ENCODE measurements at regions not wholly inside any gene's neighbourhood (a gene's known extent, or its start where the extent isn't known, plus 50 kb on each side); places are given as distances from the start of the nearest gene placed in this dataset.

- no peak for DNase-seq
Observed at GRCh38 chr20:59376109-59376841, 75.9 kb downstream of the EDN3 start.

- no peak for DNase-seq
Observed at GRCh38 chr20:59376998-59377397, 76.6 kb downstream of the EDN3 start.

- no peak for DNase-seq
Observed at GRCh38 chr20:59377842-59378241, 77.4 kb downstream of the EDN3 start.

GRCh38 chr20:59378396-59378795 lies 78.0 kb downstream of the EDN3 start:
- no peak for DNase-seq

GRCh38 chr20:59378966-59379365 lies 78.6 kb downstream of the EDN3 start:
- DNase-seq = no peak

GRCh38 chr20:59381689-59382088 lies 81.3 kb downstream of the EDN3 start:
- DNase-seq = no peak

- DNase-seq = no peak
Observed at GRCh38 chr20:59382157-59382725, 81.8 kb downstream of the EDN3 start.

GRCh38 chr20:59382907-59383306 lies 82.5 kb downstream of the EDN3 start:
- DNase-seq = no peak

- DNase-seq = no peak
Observed at GRCh38 chr20:59385038-59385437, 84.6 kb downstream of the EDN3 start.

- no peak for DNase-seq
Observed at GRCh38 chr20:59385480-59385879, 85.1 kb downstream of the EDN3 start.

- no peak for DNase-seq
Observed at GRCh38 chr20:59386809-59387208, 86.4 kb downstream of the EDN3 start.

- DNase-seq = no peak
Observed at GRCh38 chr20:59387891-59388290, 87.5 kb downstream of the EDN3 start.

- DNase-seq = no peak
Observed at GRCh38 chr20:59388402-59388801, 88.0 kb downstream of the EDN3 start.

- no peak for DNase-seq
Observed at GRCh38 chr20:59390437-59390836, 90.0 kb downstream of the EDN3 start.

- no peak for DNase-seq
Observed at GRCh38 chr20:59391975-59392374, 91.6 kb downstream of the EDN3 start.

- no peak for DNase-seq
Observed at GRCh38 chr20:59392736-59393135, 92.3 kb downstream of the EDN3 start.

- no peak for DNase-seq
Observed at GRCh38 chr20:59393142-59393541, 92.7 kb downstream of the EDN3 start.

GRCh38 chr20:59395729-59396128 lies 95.3 kb downstream of the EDN3 start:
- no peak for DNase-seq

- no peak for DNase-seq
Observed at GRCh38 chr20:59398537-59399205, 98.3 kb downstream of the EDN3 start.

- no peak for DNase-seq
Observed at GRCh38 chr20:59399426-59400099, 99.2 kb downstream of the EDN3 start.

- DNase-seq = no peak
Observed at GRCh38 chr20:59400708-59401107, 100.3 kb downstream of the EDN3 start.

GRCh38 chr20:59402681-59403080 lies 102.3 kb downstream of the EDN3 start:
- DNase-seq = no peak
